ENCODE measurements at regions not wholly inside any gene's neighbourhood (a gene's known extent, or its start where the extent isn't known, plus 50 kb on each side); places are given as distances from the start of the nearest gene placed in this dataset.
A peak's percentile ranks its signal among the peaks of the same experiment; 100 is the strongest.
"Not testable (repeated sequence)": the region's sequence is repeated elsewhere in the genome, so short reads cannot be mapped to it uniquely, and the experiment has no call there.

GRCh38 chr13:50543141-50543540 lies 300.4 kb downstream of the DLEU7 start:
- no peaks in the 10 kb centered on the region for H3K27me3 ChIP-seq (ENCODE audit: control insufficient read depth in 3 of 3, insufficient read depth in 3 of 3, low read length in 3 of 3)
- H3K4me3 ChIP-seq (ENCODE audit: low read length in 3 of 3), result no peak overlapping the region
- no peak overlapping the region for H3K27ac ChIP-seq (ENCODE audit: low read depth, low read length)
- peaks cover 0 to 6% (median 0%) of the 10 kb centered on the region in 3 donors for H3K4me1 ChIP-seq (ENCODE audit: control insufficient read depth in 3 of 3, insufficient read depth in 3 of 3, low read length in 3 of 3)
- H3K9me3 ChIP-seq (ENCODE audit: control insufficient read depth in 3 of 3, low read length in 3 of 3), result no peaks in the 10 kb centered on the region
- H3K9ac ChIP-seq (ENCODE audit: low read depth in 1 of 3, low read length in 3 of 3), result no peak overlapping the region
- no peaks in the 10 kb centered on the region for H3K36me3 ChIP-seq (ENCODE audit: control insufficient read depth in 3 of 3, insufficient read depth in 3 of 3, low read length in 3 of 3)

- Histone ChIP-seq H3K27me3 (ENCODE audit: control insufficient read depth in 3 of 3, insufficient read depth in 3 of 3, low read length in 3 of 3) (no peaks in the 10 kb centered on the region), H3K9ac (ENCODE audit: low read depth in 1 of 3, low read length in 3 of 3) (peak overlapping the region; percentile 1 to 57 (median 2)), H3K4me3 (ENCODE audit: low read length in 3 of 3) (no peak overlapping the region), H3K9me3 (ENCODE audit: control insufficient read depth in 3 of 3, low read length in 3 of 3) (no peaks in the 10 kb centered on the region), H3K36me3 (ENCODE audit: control insufficient read depth in 3 of 3, insufficient read depth in 3 of 3, low read length in 3 of 3) (no peaks in the 10 kb centered on the region), H3K4me1 (ENCODE audit: control insufficient read depth in 3 of 3, insufficient read depth in 3 of 3, low read length in 3 of 3) (peaks cover 2 to 7% (median 3%) of the 10 kb centered on the region in 3 donors), H3K27ac (ENCODE audit: low read depth, low read length) (no peak overlapping the region)
Observed at GRCh38 chr13:50543782-50544181, 299.7 kb downstream of the DLEU7 start.

GRCh38 chr13:50544211-50544610 lies 299.3 kb downstream of the DLEU7 start:
- Histone ChIP-seq H3K9ac (ENCODE audit: low read depth in 1 of 3, low read length in 3 of 3) (peak overlapping the region in 1 of 3 donors; percentile 1), H3K27me3 (ENCODE audit: control insufficient read depth in 3 of 3, insufficient read depth in 3 of 3, low read length in 3 of 3) (no peaks in the 10 kb centered on the region), H3K4me1 (ENCODE audit: control insufficient read depth in 3 of 3, insufficient read depth in 3 of 3, low read length in 3 of 3) (peaks cover 6 to 11% (median 7%) of the 10 kb centered on the region in 3 donors), H3K9me3 (ENCODE audit: control insufficient read depth in 3 of 3, low read length in 3 of 3) (no peaks in the 10 kb centered on the region), H3K27ac (ENCODE audit: low read depth, low read length) (no peak overlapping the region), H3K36me3 (ENCODE audit: control insufficient read depth in 3 of 3, insufficient read depth in 3 of 3, low read length in 3 of 3) (no peaks in the 10 kb centered on the region), H3K4me3 (ENCODE audit: low read length in 3 of 3) (no peak overlapping the region)

- not testable (repeated sequence) for H3K4me3 ChIP-seq (ENCODE audit: low read length in 3 of 3); H3K27ac ChIP-seq (ENCODE audit: low read depth, low read length); H3K27me3 ChIP-seq (ENCODE audit: control insufficient read depth in 3 of 3, insufficient read depth in 3 of 3, low read length in 3 of 3); H3K9me3 ChIP-seq (ENCODE audit: control insufficient read depth in 3 of 3, low read length in 3 of 3); H3K36me3 ChIP-seq (ENCODE audit: control insufficient read depth in 3 of 3, insufficient read depth in 3 of 3, low read length in 3 of 3); H3K9ac ChIP-seq (ENCODE audit: low read depth in 1 of 3, low read length in 3 of 3)
- H3K4me1 ChIP-seq (ENCODE audit: control insufficient read depth in 3 of 3, insufficient read depth in 3 of 3, low read length in 3 of 3), result peaks cover 12 to 16% (median 12%) of the 10 kb centered on the region in 3 donors
Observed at GRCh38 chr13:50547175-50547574, 296.3 kb downstream of the DLEU7 start.

- Histone ChIP-seq H3K9me3 (ENCODE audit: control insufficient read depth in 3 of 3, low read length in 3 of 3) (no peaks in the 10 kb centered on the region), H3K9ac (ENCODE audit: low read depth in 1 of 3, low read length in 3 of 3) (no peak overlapping the region), H3K4me1 (ENCODE audit: control insufficient read depth in 3 of 3, insufficient read depth in 3 of 3, low read length in 3 of 3) (peaks cover 12 to 14% (median 12%) of the 10 kb centered on the region in 3 donors), H3K4me3 (ENCODE audit: low read length in 3 of 3) (no peak overlapping the region), H3K36me3 (ENCODE audit: control insufficient read depth in 3 of 3, insufficient read depth in 3 of 3, low read length in 3 of 3) (no peaks in the 10 kb centered on the region), H3K27ac (ENCODE audit: low read depth, low read length) (no peak overlapping the region), H3K27me3 (ENCODE audit: control insufficient read depth in 3 of 3, insufficient read depth in 3 of 3, low read length in 3 of 3) (no peaks in the 10 kb centered on the region)
Observed at GRCh38 chr13:50548586-50548985, 294.9 kb downstream of the DLEU7 start.

- Histone ChIP-seq H3K4me3 (ENCODE audit: low read length in 3 of 3) (peak overlapping the region in 1 of 3 donors; percentile 42), H3K27ac (ENCODE audit: low read depth, low read length) (peak overlapping the region; percentile 47), H3K9me3 (ENCODE audit: control insufficient read depth in 3 of 3, low read length in 3 of 3) (no peaks in the 10 kb centered on the region), H3K36me3 (ENCODE audit: control insufficient read depth in 3 of 3, insufficient read depth in 3 of 3, low read length in 3 of 3) (no peaks in the 10 kb centered on the region), H3K4me1 (ENCODE audit: control insufficient read depth in 3 of 3, insufficient read depth in 3 of 3, low read length in 3 of 3) (peaks cover 10 to 12% (median 12%) of the 10 kb centered on the region in 3 donors), H3K27me3 (ENCODE audit: control insufficient read depth in 3 of 3, insufficient read depth in 3 of 3, low read length in 3 of 3) (no peaks in the 10 kb centered on the region), H3K9ac (ENCODE audit: low read depth in 1 of 3, low read length in 3 of 3) (no peak overlapping the region)
Observed at GRCh38 chr13:50549221-50549942, 294.1 kb downstream of the DLEU7 start.

GRCh38 chr13:50550151-50550550 lies 293.3 kb downstream of the DLEU7 start:
- H3K36me3 ChIP-seq (ENCODE audit: control insufficient read depth in 3 of 3, insufficient read depth in 3 of 3, low read length in 3 of 3), result no peaks in the 10 kb centered on the region
- peaks cover 10 to 12% (median 12%) of the 10 kb centered on the region in 3 donors for H3K4me1 ChIP-seq (ENCODE audit: control insufficient read depth in 3 of 3, insufficient read depth in 3 of 3, low read length in 3 of 3)
- H3K4me3 ChIP-seq (ENCODE audit: low read length in 3 of 3), result no peak overlapping the region
- no peaks in the 10 kb centered on the region for H3K9me3 ChIP-seq (ENCODE audit: control insufficient read depth in 3 of 3, low read length in 3 of 3)
- H3K9ac ChIP-seq (ENCODE audit: low read depth in 1 of 3, low read length in 3 of 3), result no peak overlapping the region
- H3K27me3 ChIP-seq (ENCODE audit: control insufficient read depth in 3 of 3, insufficient read depth in 3 of 3, low read length in 3 of 3), result no peaks in the 10 kb centered on the region
- no peak overlapping the region for H3K27ac ChIP-seq (ENCODE audit: low read depth, low read length)

- Histone ChIP-seq H3K4me3 (ENCODE audit: low read length in 3 of 3) (no peak overlapping the region), H3K36me3 (ENCODE audit: control insufficient read depth in 3 of 3, insufficient read depth in 3 of 3, low read length in 3 of 3) (no peaks in the 10 kb centered on the region), H3K27me3 (ENCODE audit: control insufficient read depth in 3 of 3, insufficient read depth in 3 of 3, low read length in 3 of 3) (no peaks in the 10 kb centered on the region), H3K27ac (ENCODE audit: low read depth, low read length) (no peak overlapping the region), H3K9ac (ENCODE audit: low read depth in 1 of 3, low read length in 3 of 3) (no peak overlapping the region), H3K9me3 (ENCODE audit: control insufficient read depth in 3 of 3, low read length in 3 of 3) (no peaks in the 10 kb centered on the region), H3K4me1 (ENCODE audit: control insufficient read depth in 3 of 3, insufficient read depth in 3 of 3, low read length in 3 of 3) (peaks cover 10 to 12% (median 12%) of the 10 kb centered on the region in 3 donors)
Observed at GRCh38 chr13:50552424-50552966, 291.0 kb downstream of the DLEU7 start.

- Histone ChIP-seq H3K36me3 (ENCODE audit: control insufficient read depth in 3 of 3, insufficient read depth in 3 of 3, low read length in 3 of 3) (no peaks in the 10 kb centered on the region), H3K27me3 (ENCODE audit: control insufficient read depth in 3 of 3, insufficient read depth in 3 of 3, low read length in 3 of 3) (no peaks in the 10 kb centered on the region), H3K4me3 (ENCODE audit: low read length in 3 of 3) (no peak overlapping the region), H3K9me3 (ENCODE audit: control insufficient read depth in 3 of 3, low read length in 3 of 3) (no peaks in the 10 kb centered on the region), H3K27ac (ENCODE audit: low read depth, low read length) (no peak overlapping the region), H3K9ac (ENCODE audit: low read depth in 1 of 3, low read length in 3 of 3) (no peak overlapping the region), H3K4me1 (ENCODE audit: control insufficient read depth in 3 of 3, insufficient read depth in 3 of 3, low read length in 3 of 3) (no peaks in the 10 kb centered on the region)
Observed at GRCh38 chr13:50561739-50562138, 281.8 kb downstream of the DLEU7 start.

- H3K27ac ChIP-seq (ENCODE audit: low read depth, low read length), result no peak overlapping the region
- H3K36me3 ChIP-seq (ENCODE audit: control insufficient read depth in 3 of 3, insufficient read depth in 3 of 3, low read length in 3 of 3), result no peaks in the 10 kb centered on the region
- H3K4me3 ChIP-seq (ENCODE audit: low read length in 3 of 3), result no peak overlapping the region
- H3K27me3 ChIP-seq (ENCODE audit: control insufficient read depth in 3 of 3, insufficient read depth in 3 of 3, low read length in 3 of 3), result no peaks in the 10 kb centered on the region
- no peak overlapping the region for H3K9ac ChIP-seq (ENCODE audit: low read depth in 1 of 3, low read length in 3 of 3)
- no peaks in the 10 kb centered on the region for H3K9me3 ChIP-seq (ENCODE audit: control insufficient read depth in 3 of 3, low read length in 3 of 3)
- H3K4me1 ChIP-seq (ENCODE audit: control insufficient read depth in 3 of 3, insufficient read depth in 3 of 3, low read length in 3 of 3), result no peaks in the 10 kb centered on the region
Observed at GRCh38 chr13:50566646-50567045, 276.8 kb downstream of the DLEU7 start.
